Right atrium auricular region (tissue), 2 donors: ENCODE measurements at regions not wholly inside any gene's neighbourhood (a gene's known extent, or its start where the extent isn't known, plus 50 kb on each side); places are given as distances from the start of the nearest gene placed in this dataset.

ENCODE experiments used
- DNase-seq: peaks from one replicate; pipeline ENCODE4 v3.0.0-alpha.2; 2019; ENCODE audit warnings: low spot score
- H3K27ac ChIP-seq, 2 donors: fragments of 200-600 bp; sonication (generic); 1 replicate in 1 of 2; 2 replicates in 1 of 2; pipeline ENCODE4 v1.5.1; 2016 to 2019
- H3K27me3 ChIP-seq, 2 donors: fragments of 200-600 bp; sonication (generic); one replicate each; pipeline versions ENCODE4 v1.5.1 to v1.6.0; 2017 to 2019
- H3K36me3 ChIP-seq: fragments of 200-600 bp; sonication (generic); one replicate; pipeline ENCODE4 v1.5.1; 2016
- H3K4me1 ChIP-seq, 2 donors: fragments of 200-600 bp; sonication (generic); one replicate each; pipeline versions ENCODE4 v1.5.1 to v1.6.0; 2017 to 2019
- H3K4me3 ChIP-seq, 2 donors: fragments of 200-600 bp; sonication (generic); 1 replicate in 1 of 2; 2 replicates in 1 of 2; pipeline ENCODE4 v1.5.1; 2017 to 2019; ENCODE audit warnings: mild to moderate bottlenecking in 1 of 2, moderate library complexity in 1 of 2
- H3K9me3 ChIP-seq, 2 donors: fragments of 200-600 bp; sonication (generic); one replicate each; pipeline ENCODE4 v1.5.1; 2019
- TF ChIP-seq, protein P1 (sequence below), 2 donors: fragments of 200-600 bp; sonication (generic); IDR thresholded peaks; one replicate each; pipeline ENCODE4 v1.5.1; 2019; ENCODE audit warnings: antibody characterized with exemption in 2 of 2

DNA sequence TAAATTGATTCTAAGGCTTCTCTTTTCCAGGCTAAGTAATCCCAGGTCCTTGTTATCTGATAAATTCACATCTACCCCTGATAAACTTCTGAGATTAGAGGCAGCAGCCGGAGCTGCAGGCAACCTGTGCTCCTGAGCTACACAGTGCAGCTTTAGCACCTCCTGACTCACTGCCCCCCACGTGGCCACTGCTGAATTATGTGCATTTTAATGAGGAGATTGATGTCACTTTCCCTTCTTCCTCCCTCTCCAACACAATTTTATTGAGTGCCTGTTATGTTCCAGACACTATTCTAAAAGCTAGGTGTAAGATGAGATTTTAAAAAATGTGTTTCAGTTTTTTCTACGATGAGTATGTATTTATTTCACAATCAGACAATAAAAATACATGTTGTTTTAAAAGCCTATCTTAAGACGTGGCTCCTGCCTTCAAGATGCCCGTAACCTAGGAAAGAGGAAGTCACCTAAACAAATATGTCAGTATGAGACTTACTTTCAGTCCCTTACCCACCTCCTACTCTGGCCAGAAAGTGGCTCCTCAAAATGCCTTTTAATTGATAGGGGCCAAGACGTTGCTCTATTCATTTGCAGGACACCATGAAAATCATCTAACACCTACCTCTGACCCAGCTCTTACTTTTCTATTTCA, 161.5 kb upstream of the PFN2 start:
- TF ChIP-seq, protein P1, sequence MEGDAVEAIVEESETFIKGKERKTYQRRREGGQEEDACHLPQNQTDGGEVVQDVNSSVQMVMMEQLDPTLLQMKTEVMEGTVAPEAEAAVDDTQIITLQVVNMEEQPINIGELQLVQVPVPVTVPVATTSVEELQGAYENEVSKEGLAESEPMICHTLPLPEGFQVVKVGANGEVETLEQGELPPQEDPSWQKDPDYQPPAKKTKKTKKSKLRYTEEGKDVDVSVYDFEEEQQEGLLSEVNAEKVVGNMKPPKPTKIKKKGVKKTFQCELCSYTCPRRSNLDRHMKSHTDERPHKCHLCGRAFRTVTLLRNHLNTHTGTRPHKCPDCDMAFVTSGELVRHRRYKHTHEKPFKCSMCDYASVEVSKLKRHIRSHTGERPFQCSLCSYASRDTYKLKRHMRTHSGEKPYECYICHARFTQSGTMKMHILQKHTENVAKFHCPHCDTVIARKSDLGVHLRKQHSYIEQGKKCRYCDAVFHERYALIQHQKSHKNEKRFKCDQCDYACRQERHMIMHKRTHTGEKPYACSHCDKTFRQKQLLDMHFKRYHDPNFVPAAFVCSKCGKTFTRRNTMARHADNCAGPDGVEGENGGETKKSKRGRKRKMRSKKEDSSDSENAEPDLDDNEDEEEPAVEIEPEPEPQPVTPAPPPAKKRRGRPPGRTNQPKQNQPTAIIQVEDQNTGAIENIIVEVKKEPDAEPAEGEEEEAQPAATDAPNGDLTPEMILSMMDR (IDR thresholded peaks at IDR 0.05) = no peak
- no peak for DNase-seq
- no peaks in the 10 kb centered on the region for H3K4me1 ChIP-seq
- no peaks in the 10 kb centered on the region for H3K9me3 ChIP-seq
- H3K36me3 ChIP-seq = no peaks in the 10 kb centered on the region
- no peaks in the 10 kb centered on the region for H3K27me3 ChIP-seq
- H3K27ac ChIP-seq = no peak overlapping the region
- no peak overlapping the region for H3K4me3 ChIP-seq

DNA sequence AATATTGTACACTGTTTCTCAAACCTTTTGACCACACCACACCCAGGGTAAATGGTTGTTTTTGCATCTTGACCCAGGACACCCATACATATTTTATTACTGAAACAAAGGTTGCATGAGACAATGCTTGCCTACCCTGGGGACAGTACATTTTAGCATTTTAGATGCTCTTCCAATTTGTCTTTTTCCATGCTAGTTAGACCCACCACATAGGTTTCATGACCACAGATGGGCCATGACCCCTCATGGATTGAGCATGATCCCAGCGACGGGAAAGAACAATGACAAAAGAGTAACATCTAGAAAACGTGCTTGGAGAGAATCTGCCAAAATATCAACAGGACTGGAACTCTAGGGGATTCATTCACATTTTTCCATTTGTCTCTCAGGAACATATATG, 161.0 kb upstream of the PFN2 start:
- Histone ChIP-seq H3K36me3 (no peaks in the 10 kb centered on the region), H3K4me1 (no peaks in the 10 kb centered on the region), H3K27ac (no peak overlapping the region), H3K9me3 (no peaks in the 10 kb centered on the region), H3K4me3 (no peak overlapping the region), H3K27me3 (no peaks in the 10 kb centered on the region)
- no peak for DNase-seq
- TF ChIP-seq, protein P1 (IDR thresholded peaks at IDR 0.05) = no peak

DNA sequence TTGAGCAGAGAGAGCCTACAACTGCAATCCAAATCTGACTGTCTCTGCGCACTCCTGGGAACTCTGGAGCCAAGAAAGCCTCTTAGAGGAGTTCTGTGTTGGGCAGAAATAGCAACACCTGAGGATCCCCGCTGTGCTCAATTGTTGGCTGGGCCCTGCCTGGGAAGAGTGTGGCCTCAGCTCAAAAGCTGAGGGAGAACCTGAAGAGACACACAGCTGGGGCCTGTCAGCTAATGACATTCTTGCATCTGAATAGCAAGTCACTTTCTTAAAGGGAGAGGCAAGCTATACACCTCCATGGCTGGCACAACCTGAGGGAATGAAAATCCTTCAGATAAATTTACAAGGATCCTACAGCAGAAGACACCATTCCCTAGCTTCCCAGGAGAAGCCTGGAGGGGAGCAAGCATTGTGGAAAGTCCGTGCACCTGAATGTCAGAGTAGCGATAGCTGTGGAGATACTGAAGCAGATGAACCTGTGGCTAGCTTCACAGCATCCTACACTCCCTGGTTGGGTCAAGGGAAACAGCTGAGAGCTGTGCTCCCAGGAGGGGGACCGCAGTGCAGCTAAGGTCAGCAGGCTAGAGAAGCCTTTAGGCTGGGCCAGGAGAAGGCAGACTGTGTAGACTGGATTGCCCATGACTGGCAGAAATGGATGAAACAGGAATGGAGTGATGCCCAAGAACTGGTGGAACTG, 159.9 kb upstream of the PFN2 start:
- no peaks in the 10 kb centered on the region for H3K27me3 ChIP-seq

DNA sequence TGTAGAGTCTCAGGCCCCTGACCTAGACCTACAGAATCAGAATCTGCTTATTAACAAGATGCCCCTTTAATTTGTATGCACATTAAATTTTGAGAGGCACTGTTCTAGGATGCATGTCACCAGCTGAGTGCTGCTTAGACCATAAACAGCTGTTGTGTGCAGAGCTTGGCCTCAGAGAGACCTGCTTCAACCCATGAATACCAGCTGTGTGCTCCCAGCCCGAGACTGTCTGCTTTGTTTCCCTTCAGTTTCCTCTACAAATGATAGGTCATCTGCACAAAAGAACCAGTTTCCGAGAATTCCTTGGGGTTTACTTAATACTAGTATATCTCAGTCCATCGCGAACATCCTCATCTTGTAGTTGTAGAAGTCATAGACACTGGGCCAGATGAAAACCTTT, 158.5 kb upstream of the PFN2 start:
- H3K27me3 ChIP-seq = no peaks in the 10 kb centered on the region
- no peaks in the 10 kb centered on the region for H3K4me1 ChIP-seq
- H3K4me3 ChIP-seq = no peak overlapping the region
- TF ChIP-seq, protein P1 (IDR thresholded peaks at IDR 0.05) = no peak
- H3K36me3 ChIP-seq = no peaks in the 10 kb centered on the region
- no peaks in the 10 kb centered on the region for H3K9me3 ChIP-seq
- DNase-seq = no peak
- H3K27ac ChIP-seq = no peak overlapping the region

More for the DNA sequence above, 159.9 kb upstream of the PFN2 start:
- no peaks in the 10 kb centered on the region for H3K9me3 ChIP-seq
- no peak for DNase-seq
- H3K4me1 ChIP-seq = no peaks in the 10 kb centered on the region
- no peak overlapping the region for H3K27ac ChIP-seq
- no peak overlapping the region for H3K4me3 ChIP-seq
- no peaks in the 10 kb centered on the region for H3K36me3 ChIP-seq
- TF ChIP-seq, protein P1 (IDR thresholded peaks at IDR 0.05) = no peak

DNA sequence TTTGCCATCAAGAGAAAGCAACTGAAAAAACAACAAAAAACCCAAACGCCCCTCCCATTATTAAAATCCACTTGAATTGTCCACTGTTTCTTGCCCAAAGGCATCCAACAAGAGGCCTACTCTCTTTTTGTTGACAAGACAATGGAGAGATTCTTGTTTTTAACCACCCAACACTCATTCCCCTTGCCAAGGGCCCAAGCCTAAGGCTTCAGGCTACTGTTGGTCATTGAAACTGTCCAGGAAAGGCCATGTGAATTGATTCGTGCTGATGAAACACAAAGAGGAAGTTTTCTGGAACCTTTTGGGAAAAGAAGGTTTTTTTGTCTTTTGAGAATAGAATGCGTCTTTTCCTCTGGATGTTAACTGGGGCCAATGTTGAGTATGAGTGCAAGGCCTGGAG, 157.4 kb upstream of the PFN2 start:
- Histone ChIP-seq H3K36me3 (no peaks in the 10 kb centered on the region), H3K9me3 (no peaks in the 10 kb centered on the region), H3K27ac (no peak overlapping the region), H3K4me1 (no peaks in the 10 kb centered on the region), H3K4me3 (no peak overlapping the region), H3K27me3 (no peaks in the 10 kb centered on the region)
- DNase-seq = no peak
- TF ChIP-seq, protein P1 (IDR thresholded peaks at IDR 0.05) = no peak
